ENCODE measurements at regions not wholly inside any gene's neighbourhood (a gene's known extent, or its start where the extent isn't known, plus 50 kb on each side); places are given as distances from the start of the nearest gene placed in this dataset.

GRCh38 chr5:97876272-97876671 lies 693.2 kb upstream of the RIOK2 start:
- DNase-seq (ENCODE audit: low read depth) = no peak
- no peak overlapping the region for H3K4me3 ChIP-seq (ENCODE audit: low read length)
- no peak for TF ChIP-seq CTCF (conservative IDR thresholded peaks at IDR 0.05; ENCODE audit: low read depth, low read length)

- TF ChIP-seq CTCF (conservative IDR thresholded peaks at IDR 0.05; ENCODE audit: low read depth, low read length) = no peak
- no peak for DNase-seq (ENCODE audit: low read depth)
- H3K4me3 ChIP-seq (ENCODE audit: low read length) = no peak overlapping the region
Observed at GRCh38 chr5:97877588-97877987, 694.5 kb upstream of the RIOK2 start.

- no peak for TF ChIP-seq CTCF (conservative IDR thresholded peaks at IDR 0.05; ENCODE audit: low read depth, low read length)
- H3K4me3 ChIP-seq (ENCODE audit: low read length) = no peak overlapping the region
- DNase-seq (ENCODE audit: low read depth) = no peak
Observed at GRCh38 chr5:97888439-97888838, 705.4 kb upstream of the RIOK2 start.

- no peak for TF ChIP-seq CTCF (conservative IDR thresholded peaks at IDR 0.05; ENCODE audit: low read depth, low read length)
- no peak overlapping the region for H3K4me3 ChIP-seq (ENCODE audit: low read length)
- DNase-seq (ENCODE audit: low read depth) = no peak
Observed at GRCh38 chr5:97891971-97892370, 708.9 kb upstream of the RIOK2 start.

GRCh38 chr5:97903742-97904141 lies 720.7 kb upstream of the RIOK2 start:
- TF ChIP-seq CTCF (conservative IDR thresholded peaks at IDR 0.05; ENCODE audit: low read depth, low read length) = no peak
- DNase-seq (ENCODE audit: low read depth) = no peak
- no peak overlapping the region for H3K4me3 ChIP-seq (ENCODE audit: low read length)

GRCh38 chr5:97906135-97906534 lies 723.1 kb upstream of the RIOK2 start:
- H3K4me3 ChIP-seq (ENCODE audit: low read length) = no peak overlapping the region
- no peak for DNase-seq (ENCODE audit: low read depth)
- TF ChIP-seq CTCF (conservative IDR thresholded peaks at IDR 0.05; ENCODE audit: low read depth, low read length) = no peak

- no peak overlapping the region for H3K4me3 ChIP-seq (ENCODE audit: low read length)
- no peak for DNase-seq (ENCODE audit: low read depth)
- no peak for TF ChIP-seq CTCF (conservative IDR thresholded peaks at IDR 0.05; ENCODE audit: low read depth, low read length)
Observed at GRCh38 chr5:97907646-97908400, 724.8 kb upstream of the RIOK2 start.

All from retinal pigment epithelial cell (primary cell).